ENCODE measurements at regions not wholly inside any gene's neighbourhood (a gene's known extent, or its start where the extent isn't known, plus 50 kb on each side); places are given as distances from the start of the nearest gene placed in this dataset.

- ATAC-seq (no peak), DNase-seq (no peak)
- no peaks in the 10 kb centered on the region for H3K36me3 Mint-ChIP-seq
- no peaks in the 10 kb centered on the region for H3K4me1 Mint-ChIP-seq
- H3K9me3 Mint-ChIP-seq (ENCODE audit: low read depth), result peaks cover 18% of the 10 kb centered on the region
- no peak overlapping the region for H3K4me3 Mint-ChIP-seq
- no peak overlapping the region for H3K27ac Mint-ChIP-seq
- no peaks in the 10 kb centered on the region for H3K27me3 Mint-ChIP-seq
- CTCF ChIA-PET, result no interaction called here
These were observed 295.8 kb downstream of the GABRB3 start for GRCh38 chr15:26477044-26477443.

GRCh38 chr15:26475554-26475953, 297.3 kb downstream of the GABRB3 start:
- DNase-seq, result no peak

GRCh38 chr15:26472661-26473060, 300.2 kb downstream of the GABRB3 start:
- no peak for ATAC-seq
- Mint-ChIP-seq H3K36me3 (no peaks in the 10 kb centered on the region), H3K9me3 (ENCODE audit: low read depth) (peaks cover 21% of the 10 kb centered on the region), H3K4me1 (no peaks in the 10 kb centered on the region), H3K27me3 (no peaks in the 10 kb centered on the region), H3K27ac (no peak overlapping the region), H3K4me3 (no peak overlapping the region)
- CTCF ChIA-PET, result no interaction called here
- DNase-seq, result no peak

More at GRCh38 chr15:26475554-26475953, 297.3 kb downstream of the GABRB3 start:
- no peak overlapping the region for H3K27ac Mint-ChIP-seq
- no peaks in the 10 kb centered on the region for H3K4me1 Mint-ChIP-seq
- no peaks in the 10 kb centered on the region for H3K36me3 Mint-ChIP-seq
- no peak overlapping the region for H3K4me3 Mint-ChIP-seq
- no peak for ATAC-seq
- H3K27me3 Mint-ChIP-seq, result no peaks in the 10 kb centered on the region
- CTCF ChIA-PET, result no interaction called here
- H3K9me3 Mint-ChIP-seq (ENCODE audit: low read depth), result peaks cover 18% of the 10 kb centered on the region

- no peaks in the 10 kb centered on the region for H3K4me1 Mint-ChIP-seq
- H3K27me3 Mint-ChIP-seq, result no peaks in the 10 kb centered on the region
- no peak for DNase-seq
- H3K4me3 Mint-ChIP-seq, result no peak overlapping the region
- no peaks in the 10 kb centered on the region for H3K36me3 Mint-ChIP-seq
- no peak for ATAC-seq
- CTCF ChIA-PET, result no interaction called here
- H3K27ac Mint-ChIP-seq, result no peak overlapping the region
- H3K9me3 Mint-ChIP-seq (ENCODE audit: low read depth), result peaks cover 27% of the 10 kb centered on the region
These were observed 310.8 kb downstream of the GABRB3 start for GRCh38 chr15:26461847-26462608.

GRCh38 chr15:26460165-26460564, 312.7 kb downstream of the GABRB3 start:
- Mint-ChIP-seq H3K36me3 (no peaks in the 10 kb centered on the region), H3K4me1 (no peaks in the 10 kb centered on the region), H3K4me3 (no peak overlapping the region), H3K27ac (no peak overlapping the region), H3K27me3 (no peaks in the 10 kb centered on the region), H3K9me3 (ENCODE audit: low read depth) (peaks cover 27% of the 10 kb centered on the region)
- CTCF ChIA-PET, result no interaction called here
- no peak for ATAC-seq
- no peak for DNase-seq

- CTCF ChIA-PET, result no interaction called here
- Mint-ChIP-seq H3K27me3 (no peaks in the 10 kb centered on the region), H3K4me3 (no peak overlapping the region), H3K36me3 (no peaks in the 10 kb centered on the region), H3K27ac (no peak overlapping the region), H3K9me3 (ENCODE audit: low read depth) (peaks cover 26% of the 10 kb centered on the region), H3K4me1 (no peaks in the 10 kb centered on the region)
- ATAC-seq (no peak), DNase-seq (no peak)
These were observed 317.0 kb downstream of the GABRB3 start for GRCh38 chr15:26455828-26456227.

GRCh38 chr15:26453914-26454313, 319.0 kb downstream of the GABRB3 start:
- Mint-ChIP-seq H3K9me3 (ENCODE audit: low read depth) (peaks cover 25% of the 10 kb centered on the region), H3K27ac (no peak overlapping the region), H3K27me3 (no peaks in the 10 kb centered on the region), H3K4me3 (no peak overlapping the region), H3K4me1 (no peaks in the 10 kb centered on the region), H3K36me3 (no peaks in the 10 kb centered on the region)
- ATAC-seq (no peak), DNase-seq (no peak)
- CTCF ChIA-PET, result no interaction called here

GRCh38 chr15:26451995-26452394, 320.9 kb downstream of the GABRB3 start:
- H3K27me3 Mint-ChIP-seq, result no peaks in the 10 kb centered on the region
- H3K36me3 Mint-ChIP-seq, result no peaks in the 10 kb centered on the region
- DNase-seq (no peak), ATAC-seq (no peak)
- H3K4me1 Mint-ChIP-seq, result no peaks in the 10 kb centered on the region
- H3K4me3 Mint-ChIP-seq, result no peak overlapping the region
- H3K27ac Mint-ChIP-seq, result no peak overlapping the region
- CTCF ChIA-PET, result no interaction called here
- peaks cover 16% of the 10 kb centered on the region for H3K9me3 Mint-ChIP-seq (ENCODE audit: low read depth)

- no peaks in the 10 kb centered on the region for H3K36me3 Mint-ChIP-seq
- no peaks in the 10 kb centered on the region for H3K27me3 Mint-ChIP-seq
- no peaks in the 10 kb centered on the region for H3K4me1 Mint-ChIP-seq
- CTCF ChIA-PET, result no interaction called here
- no peak overlapping the region for H3K4me3 Mint-ChIP-seq
- DNase-seq, result no peak
- peaks cover 10% of the 10 kb centered on the region for H3K9me3 Mint-ChIP-seq (ENCODE audit: low read depth)
- no peak overlapping the region for H3K27ac Mint-ChIP-seq
- ATAC-seq, result no peak
These were observed 323.6 kb downstream of the GABRB3 start for GRCh38 chr15:26449291-26449690.

- Mint-ChIP-seq H3K4me3 (no peak overlapping the region), H3K27ac (no peak overlapping the region), H3K36me3 (no peaks in the 10 kb centered on the region), H3K4me1 (no peaks in the 10 kb centered on the region), H3K27me3 (no peaks in the 10 kb centered on the region), H3K9me3 (ENCODE audit: low read depth) (peaks cover 9% of the 10 kb centered on the region)
- CTCF ChIA-PET, result no interaction called here
- ATAC-seq (no peak), DNase-seq (no peak)
These were observed 329.5 kb downstream of the GABRB3 start for GRCh38 chr15:26443321-26443720.

- no peak overlapping the region for H3K4me3 Mint-ChIP-seq
- no peaks in the 10 kb centered on the region for H3K4me1 Mint-ChIP-seq
- H3K36me3 Mint-ChIP-seq, result no peaks in the 10 kb centered on the region
- ATAC-seq (no peak), DNase-seq (no peak)
- H3K27ac Mint-ChIP-seq, result no peak overlapping the region
- CTCF ChIA-PET, result no interaction called here
- peaks cover 11% of the 10 kb centered on the region for H3K9me3 Mint-ChIP-seq (ENCODE audit: low read depth)
- H3K27me3 Mint-ChIP-seq, result no peaks in the 10 kb centered on the region
These were observed 330.2 kb downstream of the GABRB3 start for GRCh38 chr15:26442680-26443079.

GRCh38 chr15:26439681-26440080, 333.2 kb downstream of the GABRB3 start:
- H3K27me3 Mint-ChIP-seq, result no peaks in the 10 kb centered on the region
- CTCF ChIA-PET, result no interaction called here
- ATAC-seq (no peak), DNase-seq (no peak)
- H3K4me3 Mint-ChIP-seq, result no peak overlapping the region
- no peaks in the 10 kb centered on the region for H3K4me1 Mint-ChIP-seq
- no peaks in the 10 kb centered on the region for H3K36me3 Mint-ChIP-seq
- no peak overlapping the region for H3K27ac Mint-ChIP-seq
- H3K9me3 Mint-ChIP-seq (ENCODE audit: low read depth), result peaks cover 16% of the 10 kb centered on the region

- no peaks in the 10 kb centered on the region for H3K4me1 Mint-ChIP-seq
- H3K9me3 Mint-ChIP-seq (ENCODE audit: low read depth), result peaks cover 16% of the 10 kb centered on the region
- CTCF ChIA-PET, result no interaction called here
- ATAC-seq, result no peak
- no peak overlapping the region for H3K4me3 Mint-ChIP-seq
- no peaks in the 10 kb centered on the region for H3K27me3 Mint-ChIP-seq
- H3K36me3 Mint-ChIP-seq, result no peaks in the 10 kb centered on the region
- no peak for DNase-seq
- no peak overlapping the region for H3K27ac Mint-ChIP-seq
These were observed 334.1 kb downstream of the GABRB3 start for GRCh38 chr15:26438718-26439117.

GRCh38 chr15:26438316-26438715, 334.6 kb downstream of the GABRB3 start:
- CTCF ChIA-PET, result no interaction called here
- no peak for DNase-seq
- Mint-ChIP-seq H3K9me3 (ENCODE audit: low read depth) (peaks cover 16% of the 10 kb centered on the region), H3K27ac (no peak overlapping the region), H3K4me1 (no peaks in the 10 kb centered on the region), H3K36me3 (no peaks in the 10 kb centered on the region), H3K4me3 (no peak overlapping the region), H3K27me3 (no peaks in the 10 kb centered on the region)
- no peak for ATAC-seq

GRCh38 chr15:26433818-26434217, 339.0 kb downstream of the GABRB3 start:
- Mint-ChIP-seq H3K9me3 (ENCODE audit: low read depth) (peaks cover 13% of the 10 kb centered on the region), H3K4me1 (no peaks in the 10 kb centered on the region), H3K36me3 (no peaks in the 10 kb centered on the region), H3K27ac (no peak overlapping the region), H3K27me3 (no peaks in the 10 kb centered on the region), H3K4me3 (no peak overlapping the region)
- CTCF ChIA-PET, result no interaction called here
- ATAC-seq, result no peak
- no peak for DNase-seq
